NCI-H748 treated with DMSO at 0.1 percent for 48 hours (cell line): ENCODE measurements at regions not wholly inside any gene's neighbourhood (a gene's known extent, or its start where the extent isn't known, plus 50 kb on each side); places are given as distances from the start of the nearest gene placed in this dataset.

Experiments used
- DNase-seq: peaks from one replicate; lab custom pipeline; 2025; lab: John Stamatoyannopoulos, UW

GRCh38 chr11:64457416-64458010 is 98.2 kb upstream of the SLC22A11 start:
- DNase-seq: no peak

DNA sequence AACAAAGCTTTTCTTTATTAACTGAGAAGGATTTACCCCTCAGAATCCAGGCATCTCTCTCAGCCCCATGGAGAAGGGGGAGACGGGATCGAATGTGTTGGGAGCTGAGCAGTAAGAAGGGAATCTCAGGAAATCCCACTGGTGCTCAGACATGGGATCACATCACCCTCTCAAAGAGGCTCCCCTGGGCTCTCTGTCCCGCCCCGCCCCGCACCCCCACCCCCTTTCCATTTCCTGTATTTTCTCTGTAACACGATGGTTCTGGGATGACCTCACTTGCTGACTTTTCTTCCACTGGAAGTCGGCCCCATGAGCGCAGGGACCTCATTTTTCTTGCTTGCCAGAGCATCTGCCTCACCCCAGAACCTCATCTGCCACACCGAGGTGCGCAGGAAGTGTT is 96.7 kb upstream of the SLC22A11 start:
- no peak for DNase-seq

DNA sequence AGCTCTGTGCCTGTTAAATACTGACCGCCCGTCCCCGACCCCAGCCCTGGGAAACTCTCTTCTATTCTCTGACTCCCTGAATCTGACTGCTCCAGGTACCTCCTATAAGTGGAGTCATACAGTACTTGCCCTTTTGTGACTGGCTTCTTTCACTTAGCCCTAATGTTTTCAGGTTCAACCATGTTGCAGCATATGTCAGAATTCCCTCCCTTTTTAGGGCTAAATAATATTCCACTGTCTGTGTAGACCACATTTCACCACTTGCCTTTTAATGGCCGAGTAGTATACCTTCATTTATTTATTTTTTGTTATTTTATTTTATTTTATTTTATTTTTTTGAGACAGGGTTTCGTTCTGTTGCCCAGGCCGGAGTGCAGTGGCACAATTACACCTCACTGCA is 96.1 kb upstream of the SLC22A11 start:
- DNase-seq: no peak

DNA sequence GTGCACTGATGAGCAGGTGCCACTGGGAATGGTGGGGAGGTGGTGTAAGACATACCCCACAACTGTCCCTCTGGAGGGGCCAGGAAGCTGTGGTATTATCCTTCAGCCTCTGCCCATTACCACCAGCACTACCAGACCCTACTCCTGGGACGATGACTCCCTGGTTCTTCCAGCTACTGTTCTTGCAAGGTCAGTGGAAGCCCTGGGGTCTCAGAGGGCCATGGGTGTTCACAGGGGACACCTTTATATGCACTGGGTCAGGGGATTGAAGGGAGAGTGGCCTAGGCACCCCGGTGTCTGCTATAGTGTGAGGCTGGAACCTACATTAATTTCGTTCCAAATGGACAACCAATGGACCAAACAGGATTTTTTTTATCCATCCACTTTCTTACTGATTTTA is 94.7 kb upstream of the SLC22A11 start:
- no peak for DNase-seq

- DNase-seq: no peak
These were observed 89.5 kb upstream of the SLC22A11 start for GRCh38 chr11:64466115-64466718.

DNA sequence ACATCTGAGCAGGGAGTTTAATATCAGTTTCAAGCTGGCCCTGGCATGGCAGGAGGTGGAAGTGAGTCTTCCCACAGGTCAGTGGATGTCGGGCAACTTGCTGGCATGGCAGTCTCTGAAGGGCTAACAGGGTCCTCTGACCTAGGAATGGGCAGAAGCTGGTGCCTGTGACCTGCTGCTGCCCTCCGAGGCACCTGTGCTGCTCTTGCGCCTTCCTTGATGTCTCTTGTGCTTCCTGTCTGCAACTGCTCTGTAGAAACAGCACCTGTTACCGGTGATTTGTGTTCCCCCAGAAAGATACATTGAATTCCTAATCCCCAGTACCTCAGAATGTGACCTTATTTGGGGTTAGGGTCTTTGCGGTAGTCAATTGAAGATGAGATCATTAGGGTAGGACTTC is 86.5 kb upstream of the SLC22A11 start:
- no peak for DNase-seq

DNA sequence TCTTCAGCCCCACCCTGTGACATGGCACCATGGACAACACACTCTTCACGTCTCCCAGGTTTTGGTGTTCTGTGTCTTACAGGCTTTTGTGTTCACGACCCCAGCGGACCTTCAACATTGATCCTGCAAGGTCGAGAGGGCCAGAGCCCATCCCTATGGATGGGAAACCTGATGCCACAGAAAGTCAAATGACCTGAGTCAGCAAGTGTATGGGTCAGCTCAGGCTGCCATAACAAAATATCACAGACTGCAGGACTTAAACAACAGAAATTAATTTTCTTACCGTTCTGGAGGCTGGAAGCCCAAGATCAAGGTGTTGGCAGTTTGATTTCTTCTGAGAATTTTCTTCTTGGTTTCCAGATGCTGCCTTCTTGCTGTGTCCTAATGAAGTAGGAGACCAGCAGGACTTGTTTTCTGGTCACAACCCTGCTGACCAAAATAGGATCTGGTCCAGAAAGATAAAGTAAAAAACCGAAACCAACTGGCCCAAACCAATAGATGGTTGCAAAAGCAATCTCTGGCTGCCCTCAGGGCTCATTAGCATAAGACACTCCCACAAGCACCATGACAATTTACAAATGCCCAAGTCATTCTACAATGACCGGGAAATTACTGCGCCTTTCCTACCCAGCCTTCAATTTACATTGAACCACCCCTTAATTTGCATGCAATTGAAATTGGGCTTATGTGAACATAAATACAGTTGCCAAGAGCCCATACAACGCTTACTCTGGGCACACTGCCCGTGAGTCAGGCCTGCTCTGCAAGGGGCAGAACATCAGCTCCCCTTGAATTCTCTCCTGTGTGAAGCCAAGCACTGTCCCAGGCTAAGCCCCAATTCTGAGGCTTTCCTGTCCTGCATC is 82.9 kb upstream of the SLC22A11 start:
- DNase-seq: no peak

GRCh38 chr11:64474680-64475079 is 81.1 kb upstream of the SLC22A11 start:
- DNase-seq: no peak

DNA sequence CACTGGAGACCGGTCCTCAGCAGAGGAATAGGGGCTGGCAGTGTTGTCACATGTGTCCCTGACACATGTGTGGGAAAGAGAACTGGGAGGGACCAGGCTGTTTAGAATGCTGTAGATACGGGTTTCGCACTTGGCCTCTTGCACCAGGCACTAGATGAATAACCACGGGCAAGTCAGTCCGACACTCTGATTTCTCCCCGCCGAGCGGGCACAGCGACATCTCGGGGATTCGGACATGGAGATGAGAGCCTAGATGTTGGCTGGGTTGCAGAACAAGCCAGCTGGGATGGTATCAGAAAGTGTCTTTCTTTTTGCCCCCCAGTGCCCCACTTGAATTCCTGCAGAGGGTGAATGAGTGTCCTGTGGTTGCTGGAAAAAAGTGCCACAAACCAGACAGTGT is 80.6 kb upstream of the SLC22A11 start:
- DNase-seq: no peak

DNA sequence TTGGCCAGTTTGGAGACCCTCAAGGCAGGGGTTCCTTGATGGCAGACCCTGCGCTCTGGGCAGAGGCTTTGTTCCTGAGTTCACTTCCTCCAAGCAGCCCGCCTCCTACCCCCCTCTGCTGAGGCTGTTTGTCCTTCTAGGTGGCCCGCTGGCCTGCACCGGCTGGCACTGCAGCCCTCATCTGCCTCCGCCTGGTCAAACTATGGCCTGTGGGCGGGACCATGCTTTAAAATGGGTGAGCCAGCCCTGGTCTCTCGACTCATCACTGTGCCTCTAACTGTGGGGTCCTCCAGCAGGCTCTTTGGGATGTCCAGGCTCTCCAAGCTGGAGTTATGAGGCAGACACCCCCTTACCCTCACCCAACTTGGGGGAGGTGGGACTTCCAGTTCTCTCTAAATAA is 78.9 kb upstream of the SLC22A11 start:
- no peak for DNase-seq

GRCh38 chr11:64477675-64478074 is 78.1 kb upstream of the SLC22A11 start:
- no peak for DNase-seq

DNA sequence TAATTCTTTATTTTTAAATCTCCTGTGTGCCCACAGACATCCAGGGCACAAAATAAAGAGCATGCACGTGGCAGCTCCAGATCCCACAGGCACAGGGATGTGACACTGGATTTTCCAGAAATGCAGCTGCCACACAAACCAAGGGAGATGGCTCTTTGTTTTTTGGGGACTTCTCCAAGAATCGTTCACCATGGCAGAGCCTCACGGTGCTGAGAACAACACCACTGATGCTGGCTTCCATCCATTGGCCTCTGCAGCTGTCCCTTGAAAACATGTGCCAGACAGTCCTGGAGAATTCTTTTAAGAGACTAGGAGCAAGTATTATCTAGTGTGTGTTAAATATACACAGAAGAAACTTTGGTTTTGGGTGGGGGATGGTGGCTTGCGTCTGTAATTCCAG is 73.2 kb upstream of the SLC22A11 start:
- no peak for DNase-seq

- DNase-seq: no peak
These were observed 71.3 kb upstream of the SLC22A11 start for GRCh38 chr11:64484191-64485022.

- DNase-seq: no peak
These were observed 70.7 kb upstream of the SLC22A11 start for GRCh38 chr11:64485074-64485473.

DNA sequence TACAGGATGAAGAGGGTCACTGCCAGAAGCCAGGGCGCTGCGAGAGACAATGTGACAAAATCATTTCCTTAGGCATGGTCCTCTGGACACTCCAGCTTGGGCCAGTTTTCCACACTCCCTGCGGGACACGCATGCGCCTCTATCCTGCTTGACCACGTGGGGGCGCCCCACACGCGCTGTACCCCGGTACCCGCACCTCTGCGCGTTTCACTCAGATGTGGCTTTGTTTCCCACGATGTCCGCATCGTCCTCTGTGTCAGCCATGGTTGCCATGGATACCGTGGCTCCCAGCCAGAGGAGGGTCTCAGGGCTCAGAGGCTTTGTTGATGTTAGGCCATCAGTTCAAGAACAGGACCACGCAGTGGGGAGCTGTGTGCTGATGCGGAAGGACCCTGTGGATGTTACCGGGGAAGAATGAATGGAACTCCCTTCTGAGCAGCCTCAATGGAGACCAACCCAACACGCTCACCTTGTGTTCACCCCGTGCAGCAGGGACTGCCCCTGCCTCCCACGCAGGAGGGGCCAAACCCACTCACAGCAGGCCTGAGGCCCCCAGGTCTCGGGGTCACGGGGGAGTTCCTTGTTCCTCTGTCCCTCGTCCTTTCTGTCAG is 65.8 kb upstream of the SLC22A11 start:
- peak; percentile 46 for DNase-seq

DNA sequence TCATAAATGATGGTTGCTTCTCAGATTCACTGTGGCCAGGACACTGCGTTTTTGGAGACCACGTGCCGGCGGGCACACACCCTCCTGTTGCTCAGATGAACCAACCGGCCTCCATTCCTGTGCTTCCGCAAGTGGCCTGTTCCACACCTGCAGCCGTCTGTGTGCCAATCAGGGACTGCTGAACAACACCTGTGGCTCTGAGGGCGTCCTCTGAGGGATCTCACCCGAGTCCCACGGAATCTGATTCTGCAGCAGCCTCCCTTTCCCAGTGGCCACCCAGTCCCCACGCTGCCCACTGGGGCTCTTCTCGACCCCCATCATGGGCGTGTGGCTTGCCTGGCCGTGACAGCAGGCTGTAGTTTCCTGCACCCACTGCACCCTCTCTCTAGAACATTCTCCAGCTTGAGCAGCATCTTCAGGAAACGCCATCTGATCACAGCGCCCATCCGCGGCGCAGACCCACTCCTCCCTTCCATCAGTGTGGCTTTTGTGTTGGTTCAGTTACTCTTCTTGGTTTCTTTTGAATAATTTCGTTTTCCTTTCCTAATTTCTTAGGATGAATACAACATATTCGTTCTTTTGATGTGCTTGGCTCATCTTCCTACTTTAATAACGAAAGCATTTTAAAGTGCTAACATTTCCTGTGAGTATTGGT is 65.1 kb upstream of the SLC22A11 start:
- DNase-seq: no peak

GRCh38 chr11:64492561-64492960 is 63.2 kb upstream of the SLC22A11 start:
- no peak for DNase-seq

DNA sequence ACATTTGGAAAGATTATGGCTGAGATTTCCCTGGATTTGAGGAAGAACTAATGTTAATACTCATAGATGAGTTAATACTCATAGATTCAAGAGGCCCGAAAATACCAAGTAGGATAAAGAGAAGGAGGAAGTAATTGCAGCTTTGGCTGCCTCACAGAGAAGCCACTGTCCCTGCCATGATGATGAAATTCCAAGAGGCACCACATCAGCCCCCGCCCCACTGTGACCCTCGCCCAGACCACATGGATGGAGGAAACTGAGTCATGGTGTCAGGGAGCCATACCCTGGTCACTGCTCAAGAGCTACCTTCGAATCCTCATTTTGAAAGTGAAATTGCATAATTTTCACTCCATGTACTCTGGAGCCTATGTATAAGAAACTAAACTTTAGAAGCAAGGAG is 57.6 kb upstream of the SLC22A11 start:
- no peak for DNase-seq

DNA sequence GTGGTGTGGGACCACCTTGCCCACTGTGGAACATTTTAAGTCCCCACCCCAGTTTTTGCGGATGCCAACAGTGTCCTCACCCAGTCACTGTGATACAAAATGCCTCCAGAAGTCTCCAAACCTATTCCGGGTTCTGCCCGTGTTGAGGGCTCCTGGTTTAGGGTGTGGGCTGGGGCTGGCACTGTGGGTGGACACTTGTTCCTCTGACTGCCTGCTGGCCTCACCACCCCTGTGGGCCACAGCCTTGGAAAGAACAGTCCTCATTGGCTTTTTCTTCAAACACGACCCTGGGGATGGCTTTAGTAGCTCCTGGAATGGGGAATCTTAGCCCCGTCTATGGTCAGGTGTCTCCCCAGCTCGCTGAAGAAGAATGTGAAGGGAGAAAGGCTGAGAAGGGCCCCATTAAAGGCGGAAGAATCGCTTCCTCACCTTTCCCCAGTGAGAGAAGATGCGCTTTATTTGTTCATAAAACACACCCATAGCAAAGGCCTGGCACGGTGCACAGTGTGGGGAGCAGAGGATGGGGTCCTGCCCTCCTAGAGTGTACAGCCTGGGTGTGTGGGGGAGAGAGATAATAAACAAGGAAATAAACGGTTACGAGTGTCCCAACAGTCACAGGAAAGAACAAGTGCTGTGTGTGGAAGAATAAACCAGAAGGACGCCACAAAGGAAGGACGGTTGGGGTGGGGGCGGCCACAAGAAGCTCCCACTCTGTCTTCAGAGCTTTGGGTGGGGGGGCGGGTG is 56.3 kb upstream of the SLC22A11 start:
- no peak for DNase-seq

GRCh38 chr11:64500176-64501013 is 55.3 kb upstream of the SLC22A11 start:
- DNase-seq: no peak
